Nephron (organoid): ENCODE measurements at regions not wholly inside any gene's neighbourhood (a gene's known extent, or its start where the extent isn't known, plus 50 kb on each side); places are given as distances from the start of the nearest gene placed in this dataset.

Experiments used
- H3K27ac Mint-ChIP-seq, 3 experiments: 2 replicates each; pipeline ENCODE4 v1.8.0; 2020; ENCODE audit warnings: mixed read lengths in 3 of 3, mild to moderate bottlenecking in 2 of 3, moderate library complexity in 1 of 3
- H3K27me3 Mint-ChIP-seq: 2 replicates; pipeline ENCODE4 v1.8.0; 2021; ENCODE audit warnings: low read depth, mild to moderate bottlenecking, moderate library complexity, mixed read lengths
- H3K36me3 Mint-ChIP-seq: 2 replicates; pipeline ENCODE4 v1.8.0; 2020; ENCODE audit warnings: low read depth, mixed read lengths
- H3K4me1 Mint-ChIP-seq: 2 replicates; pipeline ENCODE4 v1.8.0; 2020; ENCODE audit warnings: mixed read lengths
- H3K4me3 Mint-ChIP-seq, 3 experiments: 2 replicates each; pipeline ENCODE4 v1.8.0; 2020; ENCODE audit warnings: mild to moderate bottlenecking in 3 of 3, mixed read lengths in 3 of 3, moderate library complexity in 2 of 3
- H3K9me3 Mint-ChIP-seq: 2 replicates; pipeline ENCODE4 v1.8.0; 2020; ENCODE audit warnings: mixed read lengths
- TF ChIP-seq, protein P1 (sequence below), 3 experiments: fragments of 200-600 bp; sonication (generic); IDR thresholded peaks; one replicate each; pipeline ENCODE4 v1.5.0; 2021; ENCODE audit warnings: antibody characterized with exemption in 3 of 3; ENCODE audit not compliant: unreplicated experiment in 3 of 3

- no peaks in the 10 kb centered on the region for H3K27me3 Mint-ChIP-seq
- no peak overlapping the region for H3K4me3 Mint-ChIP-seq
- TF ChIP-seq, protein P1, sequence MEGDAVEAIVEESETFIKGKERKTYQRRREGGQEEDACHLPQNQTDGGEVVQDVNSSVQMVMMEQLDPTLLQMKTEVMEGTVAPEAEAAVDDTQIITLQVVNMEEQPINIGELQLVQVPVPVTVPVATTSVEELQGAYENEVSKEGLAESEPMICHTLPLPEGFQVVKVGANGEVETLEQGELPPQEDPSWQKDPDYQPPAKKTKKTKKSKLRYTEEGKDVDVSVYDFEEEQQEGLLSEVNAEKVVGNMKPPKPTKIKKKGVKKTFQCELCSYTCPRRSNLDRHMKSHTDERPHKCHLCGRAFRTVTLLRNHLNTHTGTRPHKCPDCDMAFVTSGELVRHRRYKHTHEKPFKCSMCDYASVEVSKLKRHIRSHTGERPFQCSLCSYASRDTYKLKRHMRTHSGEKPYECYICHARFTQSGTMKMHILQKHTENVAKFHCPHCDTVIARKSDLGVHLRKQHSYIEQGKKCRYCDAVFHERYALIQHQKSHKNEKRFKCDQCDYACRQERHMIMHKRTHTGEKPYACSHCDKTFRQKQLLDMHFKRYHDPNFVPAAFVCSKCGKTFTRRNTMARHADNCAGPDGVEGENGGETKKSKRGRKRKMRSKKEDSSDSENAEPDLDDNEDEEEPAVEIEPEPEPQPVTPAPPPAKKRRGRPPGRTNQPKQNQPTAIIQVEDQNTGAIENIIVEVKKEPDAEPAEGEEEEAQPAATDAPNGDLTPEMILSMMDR (IDR thresholded peaks at IDR 0.05; ENCODE audit: unreplicated experiment in 3 of 3) = no peak
- peak overlapping the region in 2 of 3 experiments; percentile 27 to 78 for H3K27ac Mint-ChIP-seq
- H3K9me3 Mint-ChIP-seq = no peaks in the 10 kb centered on the region
- no peaks in the 10 kb centered on the region for H3K36me3 Mint-ChIP-seq
- H3K4me1 Mint-ChIP-seq = peaks cover 33% of the 10 kb centered on the region
Measured at GRCh38 chr20:47872341-47872740, 87.1 kb upstream of the SULF2 start.

DNA sequence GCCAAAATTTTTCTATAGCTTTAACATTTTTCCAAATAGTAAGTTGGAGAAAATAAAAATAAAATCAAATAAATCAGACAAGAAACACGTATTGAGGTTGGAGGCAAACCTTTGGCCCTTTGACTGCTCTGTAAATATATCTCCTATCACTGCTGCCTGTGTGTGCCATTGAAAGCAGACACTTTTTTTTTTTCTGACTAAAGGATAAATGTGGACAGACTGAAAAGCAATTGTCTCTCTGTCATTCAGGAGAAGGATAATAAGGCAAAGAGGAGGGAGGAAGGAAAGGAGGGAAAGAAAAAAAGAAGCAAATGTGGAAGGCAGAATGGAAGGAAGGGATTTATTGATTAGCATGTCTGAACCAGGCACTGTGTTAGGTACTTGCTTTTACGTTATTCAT, 85.2 kb upstream of the SULF2 start:
- Mint-ChIP-seq H3K9me3 (no peaks in the 10 kb centered on the region), H3K4me3 (no peak overlapping the region), H3K27me3 (no peaks in the 10 kb centered on the region), H3K27ac (peak overlapping the region in 1 of 3 experiments; percentile 33), H3K36me3 (no peaks in the 10 kb centered on the region), H3K4me1 (peaks cover 29% of the 10 kb centered on the region)
- TF ChIP-seq, protein P1 (IDR thresholded peaks at IDR 0.05; ENCODE audit: unreplicated experiment in 3 of 3) = no peak

DNA sequence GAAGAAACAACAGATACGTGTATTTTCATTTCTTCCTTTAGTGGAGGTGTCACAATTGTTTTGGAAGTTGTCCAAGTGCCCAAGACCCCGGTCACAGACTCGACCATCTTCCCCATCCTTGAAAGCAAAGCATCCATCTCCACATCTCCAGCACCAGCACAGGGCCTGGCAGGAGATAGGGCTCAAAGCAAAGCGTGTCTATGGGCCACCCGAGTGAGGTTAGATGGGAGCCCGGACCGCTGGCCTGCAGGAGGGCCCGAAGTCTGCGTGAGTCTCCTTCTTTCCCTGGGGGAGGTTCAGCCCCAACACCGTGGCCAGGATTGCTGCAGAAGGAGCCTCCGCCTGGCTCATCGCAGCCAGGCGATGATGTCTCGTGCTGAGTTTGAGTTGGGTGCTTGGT, 83.5 kb upstream of the SULF2 start:
- no peaks in the 10 kb centered on the region for H3K36me3 Mint-ChIP-seq
- no peaks in the 10 kb centered on the region for H3K27me3 Mint-ChIP-seq
- TF ChIP-seq, protein P1 (IDR thresholded peaks at IDR 0.05; ENCODE audit: unreplicated experiment in 3 of 3) = no peak
- no peak overlapping the region for H3K4me3 Mint-ChIP-seq
- no peak overlapping the region for H3K27ac Mint-ChIP-seq
- H3K9me3 Mint-ChIP-seq = no peaks in the 10 kb centered on the region
- H3K4me1 Mint-ChIP-seq = peaks cover 37% of the 10 kb centered on the region

DNA sequence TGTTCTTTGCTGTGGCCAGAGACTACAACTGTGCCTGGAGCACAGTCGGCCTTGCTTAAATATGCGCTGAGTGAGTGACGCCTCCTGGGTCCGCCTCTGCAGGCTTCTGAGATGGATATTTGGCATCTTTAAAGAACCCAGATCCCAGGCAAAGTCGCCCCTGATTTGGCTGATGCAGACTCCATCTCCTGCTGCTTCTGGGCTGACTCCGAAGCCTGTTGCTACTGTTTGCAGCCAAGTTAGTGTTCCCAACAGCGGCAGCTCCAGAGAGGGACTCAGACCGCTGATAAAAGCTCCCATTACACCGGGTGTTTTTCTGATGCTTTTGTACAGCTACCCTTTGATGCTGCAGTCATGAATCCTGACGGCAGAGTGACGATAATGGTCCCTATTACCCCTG, 83.0 kb upstream of the SULF2 start:
- Mint-ChIP-seq H3K4me1 (peaks cover 42% of the 10 kb centered on the region), H3K36me3 (no peaks in the 10 kb centered on the region), H3K9me3 (peaks cover 4% of the 10 kb centered on the region), H3K27me3 (no peaks in the 10 kb centered on the region), H3K27ac (no peak overlapping the region), H3K4me3 (no peak overlapping the region)
- TF ChIP-seq, protein P1 (IDR thresholded peaks at IDR 0.05; ENCODE audit: unreplicated experiment in 3 of 3) = no peak

GRCh38 chr20:47867831-47868230, 82.5 kb upstream of the SULF2 start:
- H3K4me3 Mint-ChIP-seq = no peak overlapping the region
- peaks cover 46% of the 10 kb centered on the region for H3K4me1 Mint-ChIP-seq
- H3K9me3 Mint-ChIP-seq = peaks cover 8% of the 10 kb centered on the region
- H3K27ac Mint-ChIP-seq = no peak overlapping the region
- H3K36me3 Mint-ChIP-seq = no peaks in the 10 kb centered on the region
- H3K27me3 Mint-ChIP-seq = no peaks in the 10 kb centered on the region
- TF ChIP-seq, protein P1 (IDR thresholded peaks at IDR 0.05; ENCODE audit: unreplicated experiment in 3 of 3) = no peak

DNA sequence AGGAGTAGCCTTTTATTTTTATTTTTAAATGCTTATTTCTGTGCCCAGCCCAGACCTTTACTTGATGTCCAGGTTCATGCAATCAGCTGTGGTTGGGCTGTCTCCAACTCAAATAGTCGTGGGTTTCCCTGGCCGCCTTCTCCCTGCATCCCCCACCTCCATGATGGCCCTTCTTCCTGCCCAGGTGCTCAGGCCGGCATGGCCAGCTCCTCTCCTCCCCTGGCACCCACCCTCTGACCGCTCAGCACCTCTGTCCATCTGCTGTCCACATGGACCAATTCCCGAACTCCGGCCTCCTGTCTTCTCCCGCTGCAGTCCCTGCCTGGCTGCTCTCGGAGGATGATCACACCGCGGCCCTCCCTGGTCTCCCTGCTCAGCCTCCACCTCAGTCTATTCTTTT, 81.2 kb upstream of the SULF2 start:
- Mint-ChIP-seq H3K9me3 (peaks cover 9% of the 10 kb centered on the region), H3K4me1 (peaks cover 44% of the 10 kb centered on the region), H3K27me3 (no peaks in the 10 kb centered on the region), H3K4me3 (no peak overlapping the region), H3K27ac (no peak overlapping the region), H3K36me3 (no peaks in the 10 kb centered on the region)
- TF ChIP-seq, protein P1 (IDR thresholded peaks at IDR 0.05; ENCODE audit: unreplicated experiment in 3 of 3) = no peak
